ENCODE measurements at regions not wholly inside any gene's neighbourhood (a gene's known extent, or its start where the extent isn't known, plus 50 kb on each side); places are given as distances from the start of the nearest gene placed in this dataset.

DNA sequence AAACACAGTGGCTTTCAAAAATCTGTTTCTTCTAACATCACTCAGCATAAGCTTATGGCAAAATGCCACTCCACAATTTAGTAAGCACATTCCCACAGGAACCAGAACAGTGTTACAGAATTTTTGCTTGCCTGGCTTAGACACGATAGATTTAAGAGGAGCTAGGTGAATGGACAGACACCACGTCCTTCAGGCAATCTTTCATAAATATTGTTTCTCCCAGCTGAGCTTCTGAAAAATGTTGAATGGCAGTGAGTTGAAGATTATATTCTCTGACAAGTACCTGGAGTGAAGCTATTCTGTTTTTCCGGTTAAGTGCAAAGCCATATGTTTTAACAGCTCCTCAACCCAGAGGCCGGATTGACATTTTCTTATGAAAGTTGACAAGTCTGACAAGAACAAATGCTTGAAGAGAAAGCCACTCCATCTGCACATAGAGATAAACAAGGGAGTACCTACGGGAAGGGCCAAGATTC is 102.0 kb downstream of the FSCB start:
- ChIA-PET POLR2A (no interaction called here), CTCF (no interaction called here)
- no peaks in the 10 kb centered on the region for H3K27me3 Mint-ChIP-seq
- intact Hi-C loops (cut with micrococcal nuclease): no loop called here
- H3K9me3 Mint-ChIP-seq: no peaks in the 10 kb centered on the region
- ATAC-seq (ENCODE audit: low read depth): no peak
- H3K36me3 Mint-ChIP-seq (ENCODE audit: low read depth): no peaks in the 10 kb centered on the region
- no peak for DNase-seq
- no peak overlapping the region for H3K27ac Mint-ChIP-seq
- H3K4me1 Mint-ChIP-seq: no peaks in the 10 kb centered on the region
- H3K4me3 Mint-ChIP-seq: no peak overlapping the region
- TF ChIP-seq, protein P1, sequence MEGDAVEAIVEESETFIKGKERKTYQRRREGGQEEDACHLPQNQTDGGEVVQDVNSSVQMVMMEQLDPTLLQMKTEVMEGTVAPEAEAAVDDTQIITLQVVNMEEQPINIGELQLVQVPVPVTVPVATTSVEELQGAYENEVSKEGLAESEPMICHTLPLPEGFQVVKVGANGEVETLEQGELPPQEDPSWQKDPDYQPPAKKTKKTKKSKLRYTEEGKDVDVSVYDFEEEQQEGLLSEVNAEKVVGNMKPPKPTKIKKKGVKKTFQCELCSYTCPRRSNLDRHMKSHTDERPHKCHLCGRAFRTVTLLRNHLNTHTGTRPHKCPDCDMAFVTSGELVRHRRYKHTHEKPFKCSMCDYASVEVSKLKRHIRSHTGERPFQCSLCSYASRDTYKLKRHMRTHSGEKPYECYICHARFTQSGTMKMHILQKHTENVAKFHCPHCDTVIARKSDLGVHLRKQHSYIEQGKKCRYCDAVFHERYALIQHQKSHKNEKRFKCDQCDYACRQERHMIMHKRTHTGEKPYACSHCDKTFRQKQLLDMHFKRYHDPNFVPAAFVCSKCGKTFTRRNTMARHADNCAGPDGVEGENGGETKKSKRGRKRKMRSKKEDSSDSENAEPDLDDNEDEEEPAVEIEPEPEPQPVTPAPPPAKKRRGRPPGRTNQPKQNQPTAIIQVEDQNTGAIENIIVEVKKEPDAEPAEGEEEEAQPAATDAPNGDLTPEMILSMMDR (IDR thresholded peaks at IDR 0.05): no peak

DNA sequence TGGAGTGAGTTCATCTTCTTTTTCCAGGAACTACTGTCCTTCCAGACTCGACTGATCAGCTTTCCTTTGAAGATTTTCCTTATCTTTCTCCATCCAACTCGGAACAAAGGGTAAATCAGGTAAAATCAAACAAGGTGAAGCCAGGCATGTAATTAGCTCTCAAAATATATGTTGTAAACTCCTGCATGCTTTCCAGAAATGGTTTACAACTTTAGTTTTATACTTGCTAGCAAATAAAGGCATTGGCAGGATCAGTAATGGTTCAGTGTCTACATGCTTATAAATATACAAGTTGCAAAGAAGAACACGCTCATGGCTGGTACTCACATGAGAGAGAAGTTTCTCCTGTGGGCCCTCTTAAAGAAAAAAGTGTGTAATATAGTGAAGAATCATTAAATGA is 102.5 kb downstream of the FSCB start:
- Mint-ChIP-seq H3K27me3 (no peaks in the 10 kb centered on the region), H3K4me1 (no peaks in the 10 kb centered on the region), H3K9me3 (no peaks in the 10 kb centered on the region), H3K4me3 (no peak overlapping the region), H3K36me3 (ENCODE audit: low read depth) (no peaks in the 10 kb centered on the region), H3K27ac (no peak overlapping the region)
- no peak for ATAC-seq (ENCODE audit: low read depth)
- ChIA-PET CTCF (no interaction called here), POLR2A (no interaction called here)
- TF ChIP-seq, protein P1 (IDR thresholded peaks at IDR 0.05): no peak
- intact Hi-C loops (cut with micrococcal nuclease): no loop called here
- no peak for DNase-seq

DNA sequence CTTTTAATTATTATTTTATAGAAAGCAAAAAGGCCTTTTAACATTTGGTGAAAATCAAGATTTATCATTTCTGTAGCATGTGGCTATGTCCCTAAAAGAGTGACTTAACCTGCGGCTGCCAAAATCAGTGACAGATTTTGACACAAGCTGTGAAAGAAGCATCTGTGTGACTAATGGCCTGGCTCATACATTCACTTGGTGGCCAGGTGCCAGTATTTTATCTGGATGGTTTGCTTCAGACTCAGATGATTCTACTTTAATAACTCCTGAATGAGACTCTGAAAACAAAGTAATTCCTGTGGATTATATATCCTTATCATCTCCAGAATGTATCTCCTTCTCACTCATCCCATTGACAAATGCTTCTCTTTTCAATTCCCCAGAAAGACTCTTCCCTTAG is 103.0 kb downstream of the FSCB start:
- POLR2A ChIA-PET: no interaction called here
- TF ChIP-seq, protein P1 (IDR thresholded peaks at IDR 0.05): no peak
- Mint-ChIP-seq H3K27me3 (no peaks in the 10 kb centered on the region), H3K4me1 (no peaks in the 10 kb centered on the region), H3K9me3 (no peaks in the 10 kb centered on the region), H3K27ac (no peak overlapping the region), H3K4me3 (no peak overlapping the region), H3K36me3 (ENCODE audit: low read depth) (no peaks in the 10 kb centered on the region)
- DNase-seq: no peak
- CTCF ChIA-PET: no interaction called here
- intact Hi-C loops (cut with micrococcal nuclease): no loop called here
- ATAC-seq (ENCODE audit: low read depth): no peak

DNA sequence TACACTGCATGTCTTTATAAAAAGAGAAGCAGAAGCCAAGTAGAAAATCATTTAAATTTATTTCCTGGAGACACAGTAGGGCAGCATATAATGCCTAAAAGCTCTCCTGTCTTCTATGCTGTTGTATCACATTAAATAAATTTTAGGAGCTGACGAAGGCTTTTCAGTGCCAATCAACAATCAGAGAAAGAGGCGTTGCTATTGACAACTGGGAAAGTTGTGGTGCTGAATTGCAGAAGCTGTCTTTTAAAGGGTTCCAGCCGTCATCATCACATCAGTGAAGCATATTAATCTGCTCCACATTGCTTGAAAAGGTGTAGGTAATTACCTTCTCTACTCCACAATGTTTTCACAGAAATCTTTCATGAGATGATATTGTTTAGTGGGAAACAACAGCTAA is 103.9 kb downstream of the FSCB start:
- ATAC-seq (ENCODE audit: low read depth) (no peak), DNase-seq (no peak)
- TF ChIP-seq, protein P1 (IDR thresholded peaks at IDR 0.05): no peak
- POLR2A ChIA-PET: no interaction called here
- intact Hi-C loops (cut with micrococcal nuclease): no loop called here
- CTCF ChIA-PET: no interaction called here
- Mint-ChIP-seq H3K4me3 (no peak overlapping the region), H3K27me3 (no peaks in the 10 kb centered on the region), H3K9me3 (no peaks in the 10 kb centered on the region), H3K36me3 (ENCODE audit: low read depth) (no peaks in the 10 kb centered on the region), H3K4me1 (no peaks in the 10 kb centered on the region), H3K27ac (no peak overlapping the region)

DNA sequence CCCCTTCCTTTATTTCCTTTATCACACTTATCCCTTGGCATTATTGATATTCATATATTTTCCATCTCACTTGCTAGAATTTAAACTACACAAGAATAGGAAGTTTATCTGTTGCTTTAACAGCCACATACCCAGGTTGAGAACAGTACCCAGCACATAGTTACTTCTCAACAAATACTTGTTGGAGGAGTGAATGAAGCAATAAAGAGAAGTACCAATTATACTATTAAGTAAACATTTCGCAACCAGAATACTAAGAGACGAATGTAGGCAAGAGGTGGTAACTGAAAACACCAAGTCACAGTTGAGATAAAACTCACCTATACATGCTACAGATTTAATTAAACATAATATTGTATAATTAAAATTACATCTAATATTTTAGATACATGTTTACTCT is 110.9 kb downstream of the FSCB start:
- no peaks in the 10 kb centered on the region for H3K4me1 Mint-ChIP-seq
- intact Hi-C loops (cut with micrococcal nuclease): no loop called here
- no peaks in the 10 kb centered on the region for H3K36me3 Mint-ChIP-seq (ENCODE audit: low read depth)
- DNase-seq: no peak
- H3K27me3 Mint-ChIP-seq: no peaks in the 10 kb centered on the region
- H3K4me3 Mint-ChIP-seq: no peak overlapping the region
- no peak for ATAC-seq (ENCODE audit: low read depth)
- TF ChIP-seq, protein P1 (IDR thresholded peaks at IDR 0.05): no peak
- CTCF ChIA-PET: no interaction called here
- H3K27ac Mint-ChIP-seq: no peak overlapping the region
- POLR2A ChIA-PET: no interaction called here
- H3K9me3 Mint-ChIP-seq: peaks cover 3% of the 10 kb centered on the region
